SK-N-SH (cell line): ENCODE measurements at regions not wholly inside any gene's neighbourhood (a gene's known extent, or its start where the extent isn't known, plus 50 kb on each side); places are given as distances from the start of the nearest gene placed in this dataset.

Experiments
- CTCF ChIA-PET: fragments of 300-600, 350-600 bp; formaldehyde crosslinking; extraction: SDS; loops from one replicate; lab custom pipeline; 2021; lab: Yijun Ruan, JAX
- POLR2A ChIA-PET: fragments of 350-600 bp; sonication (Branson Sonifier 250); formaldehyde crosslinking; extraction: SDS; loops from one replicate; lab custom pipeline; 2020; ENCODE audit warnings: antibody characterized with exemption, inconsistent platforms; lab: Yijun Ruan, JAX
- DNase-seq: peaks from one replicate; pipeline ENCODE4 v3.0.0; 2012
- H2AFZ ChIP-seq: fragments of 200-600 bp; sonication (generic); 2 replicates; pipeline ENCODE4 v1.8.1; 2016; ENCODE audit warnings: antibody characterized with exemption, mild to moderate bottlenecking, low read depth
- H3F3A ChIP-seq: fragments of 200-600 bp; sonication (generic); replicated peaks from 2 replicates; pipeline ENCODE3; 2016; ENCODE audit warnings: antibody characterized with exemption, mild to moderate bottlenecking; ENCODE audit not compliant: insufficient read depth
- H3K27ac ChIP-seq, 2 experiments: fragments of 200-500 bp in 1 of 2; fragments of 200-600 bp in 1 of 2; sonication (Bioruptor generic) in 1 of 2; sonication (generic), shearing (Covaris generic) in 1 of 2; 2 replicates each; pipeline versions ENCODE4 v1.5.1 to v1.6.1; 2014 to 2016; ENCODE audit warnings: low read depth in 2 of 2, inconsistent platforms in 1 of 2, low read length in 1 of 2, mild to moderate bottlenecking in 1 of 2, mixed read lengths in 1 of 2
- H3K27me3 ChIP-seq: fragments of 200-600 bp; sonication (generic), shearing (Covaris generic); 2 replicates; pipeline ENCODE4 v1.6.1; 2016; ENCODE audit warnings: mixed run types; ENCODE audit not compliant: insufficient read depth
- H3K36me3 ChIP-seq, 2 experiments: fragments of 200-500 bp in 1 of 2; fragments of 200-600 bp in 1 of 2; sonication (Bioruptor generic) in 1 of 2; sonication (generic) in 1 of 2; replicated peaks in 1 of 2; 2 replicates each; pipeline versions ENCODE3 to v1.5.1; 2014 to 2016; ENCODE audit warnings: low read length in 1 of 2, mild to moderate bottlenecking in 1 of 2; ENCODE audit not compliant: insufficient read depth in 2 of 2, control insufficient read depth in 1 of 2
- H3K4me1 ChIP-seq, 2 experiments: fragments of 200-500 bp in 1 of 2; fragments of 200-600 bp in 1 of 2; sonication (Bioruptor generic) in 1 of 2; sonication (generic), shearing (Covaris generic) in 1 of 2; 2 replicates each; pipeline versions ENCODE4 v1.5.1 to v1.6.1; 2014 to 2016; ENCODE audit warnings: low read depth in 1 of 2, low read length in 1 of 2, mixed run types in 1 of 2; ENCODE audit not compliant: insufficient read depth in 2 of 2, control insufficient read depth in 1 of 2
- H3K4me2 ChIP-seq: fragments of 200-600 bp; sonication (generic), shearing (Covaris generic); 2 replicates; pipeline ENCODE4 v1.6.1; 2017; ENCODE audit warnings: mixed run types
- H3K4me3 ChIP-seq, 2 experiments: fragments of 200-500 bp in 1 of 2; fragments of 200-600 bp in 1 of 2; sonication (Bioruptor generic) in 1 of 2; sonication (generic), shearing (Covaris generic) in 1 of 2; 2 replicates each; pipeline versions ENCODE4 v1.5.1 to v1.8.1; 2014 to 2016; ENCODE audit warnings: low read depth in 2 of 2, inconsistent platforms in 1 of 2, low read length in 1 of 2, mild to moderate bottlenecking in 1 of 2, mixed read lengths in 1 of 2, moderate library complexity in 1 of 2
- H3K79me2 ChIP-seq: fragments of 200-600 bp; sonication (generic); 2 replicates; pipeline ENCODE4 v1.8.1; 2017; ENCODE audit warnings: mild to moderate bottlenecking; ENCODE audit not compliant: insufficient read depth
- H3K9ac ChIP-seq: fragments of 200-600 bp; sonication (generic); 2 replicates; pipeline ENCODE4 v1.6.1; 2017; ENCODE audit warnings: mixed run types
- H3K9me2 ChIP-seq: fragments of 200-600 bp; sonication (generic); 2 replicates; pipeline ENCODE4 v1.6.1; 2017; ENCODE audit warnings: mixed run types
- H3K9me3 ChIP-seq: fragments of 200-600 bp; sonication (generic); 2 replicates; pipeline ENCODE4 v1.6.1; 2017; ENCODE audit warnings: mixed run types, mild to moderate bottlenecking, moderate library complexity
- H4K20me1 ChIP-seq: fragments of 200-600 bp; sonication (generic); 2 replicates; pipeline ENCODE4 v1.6.1; 2017; ENCODE audit warnings: mild to moderate bottlenecking, mixed run types; ENCODE audit not compliant: insufficient read depth
- ELF1 ChIP-seq: IDR thresholded peaks from 2 replicates; pipeline ENCODE4 v1.4.0; 2012
- EZH2phosphoT487 ChIP-seq: fragments of 200-600 bp; sonication (generic); IDR thresholded peaks from 2 replicates; pipeline ENCODE4 v1.6.1; 2017; ENCODE audit warnings: low read depth, mixed run types, mild to moderate bottlenecking, antibody characterized with exemption, moderate library complexity, borderline replicate concordance
- FOXJ3 ChIP-seq: sonication (generic); formaldehyde crosslinking; IDR thresholded peaks from 2 replicates; pipeline ENCODE4 v1.5.1; 2020; ENCODE audit warnings: mild to moderate bottlenecking, missing genetic modification reagents
- JUND ChIP-seq: IDR thresholded peaks from 2 replicates; pipeline ENCODE4 v1.4.0; 2012
- MXI1 ChIP-seq: IDR thresholded peaks from 2 replicates; pipeline ENCODE4 v1.6.1; 2012; ENCODE audit warnings: mild to moderate bottlenecking, low read depth, low read length, improper control_type of control experiment
- POLR2AphosphoS5 ChIP-seq: IDR thresholded peaks from 2 replicates; pipeline ENCODE4 v1.6.1; 2012; ENCODE audit warnings: low read depth, low read length
- RAD21 ChIP-seq: IDR thresholded peaks from 2 replicates; pipeline ENCODE4 v1.6.1; 2012; ENCODE audit warnings: mild to moderate bottlenecking, low read length
- SMC3 ChIP-seq: IDR thresholded peaks from 2 replicates; pipeline ENCODE4 v1.6.1; 2012; ENCODE audit warnings: low read depth, low read length, improper control_type of control experiment
- TAF1 ChIP-seq: IDR thresholded peaks from 2 replicates; pipeline ENCODE4 v1.6.1; 2012; ENCODE audit warnings: low read depth, mild to moderate bottlenecking, low read length, moderate library complexity, borderline replicate concordance
- TCF12 ChIP-seq: IDR thresholded peaks from 2 replicates; pipeline ENCODE4 v1.4.0; 2012
- TEAD4 ChIP-seq: IDR thresholded peaks from 2 replicates; pipeline ENCODE4 v1.4.0; 2012; ENCODE audit warnings: mild to moderate bottlenecking, borderline replicate concordance; ENCODE audit not compliant: insufficient read depth
- ZBTB33 ChIP-seq: IDR thresholded peaks from 2 replicates; pipeline ENCODE4 v1.4.0; 2012; ENCODE audit warnings: low read depth, borderline replicate concordance
- WGBS: methylation state at CpG from one replicate; pipeline ENCODE4 v1.1.6; 2017; ENCODE audit warnings: low lambda C conversion rate; 5-methylcytosine and 5-hydroxymethylcytosine counted together
- TF ChIP-seq, protein P1 (sequence below): fragments of 150-350 bp; IDR thresholded peaks from 2 replicates; pipeline ENCODE4 v1.6.1; 2017; ENCODE audit warnings: antibody characterized with exemption, low read length, low read depth, borderline replicate concordance
- TF ChIP-seq, protein P2 (sequence below): IDR thresholded peaks from 2 replicates; pipeline ENCODE4 v1.4.0; 2012; ENCODE audit warnings: low read depth, borderline replicate concordance

GRCh38 chr4:189823591-189823990 is 117.1 kb upstream of the FRG1 start (continued):
- TF ChIP-seq ZBTB33 (no peak), FOXJ3 (CRISPR knock-in tag) (no peak), TCF12 (no peak), TEAD4 (no peak), JUND (no peak), EZH2phosphoT487 (no peak), ELF1 (no peak)
- TF ChIP-seq, protein P1, sequence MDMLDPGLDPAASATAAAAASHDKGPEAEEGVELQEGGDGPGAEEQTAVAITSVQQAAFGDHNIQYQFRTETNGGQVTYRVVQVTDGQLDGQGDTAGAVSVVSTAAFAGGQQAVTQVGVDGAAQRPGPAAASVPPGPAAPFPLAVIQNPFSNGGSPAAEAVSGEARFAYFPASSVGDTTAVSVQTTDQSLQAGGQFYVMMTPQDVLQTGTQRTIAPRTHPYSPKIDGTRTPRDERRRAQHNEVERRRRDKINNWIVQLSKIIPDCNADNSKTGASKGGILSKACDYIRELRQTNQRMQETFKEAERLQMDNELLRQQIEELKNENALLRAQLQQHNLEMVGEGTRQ = no peak
- TF ChIP-seq, protein P2, sequence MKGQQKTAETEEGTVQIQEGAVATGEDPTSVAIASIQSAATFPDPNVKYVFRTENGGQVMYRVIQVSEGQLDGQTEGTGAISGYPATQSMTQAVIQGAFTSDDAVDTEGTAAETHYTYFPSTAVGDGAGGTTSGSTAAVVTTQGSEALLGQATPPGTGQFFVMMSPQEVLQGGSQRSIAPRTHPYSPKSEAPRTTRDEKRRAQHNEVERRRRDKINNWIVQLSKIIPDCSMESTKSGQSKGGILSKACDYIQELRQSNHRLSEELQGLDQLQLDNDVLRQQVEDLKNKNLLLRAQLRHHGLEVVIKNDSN = no peak

- Histone ChIP-seq H3K4me1 (no peaks in the 10 kb centered on the region; a peak in 1 of 4 replicates), H3K27ac (no peak overlapping the region), H4K20me1 (no peaks in the 10 kb centered on the region), H3K9ac (no peak overlapping the region), H3K79me2 (no peaks in the 10 kb centered on the region), H3F3A (no peaks in the 10 kb centered on the region), H3K36me3 (no peaks in the 10 kb centered on the region), H3K9me3 (no peaks in the 10 kb centered on the region), H3K27me3 (no peaks in the 10 kb centered on the region), H3K4me2 (no peak overlapping the region), H3K9me2 (no peaks in the 10 kb centered on the region), H2AFZ (no peak overlapping the region)
- DNase-seq = no peak
- 20% methylated on average over 4 of the region's 4 CpGs for WGBS
- POLR2A ChIA-PET = no interaction called here
- no peak for TF ChIP-seq ZBTB33
- TF ChIP-seq SMC3 = no peak
- no peak for TF ChIP-seq RAD21
- TF ChIP-seq MXI1 = no peak
- no peak for TF ChIP-seq ELF1
- no peak for TF ChIP-seq TAF1
- TF ChIP-seq POLR2AphosphoS5 = no peak
- no peak for TF ChIP-seq EZH2phosphoT487
- TF ChIP-seq, protein P2 = no peak
- TF ChIP-seq, all 33 proteins: peak for 0
- no peak overlapping the region for H3K4me3 ChIP-seq
- CTCF ChIA-PET = no interaction called here
These were observed 115.2 kb upstream of the FRG1 start for GRCh38 chr4:189825466-189825865.
